Activated CD8-positive, alpha-beta memory T cell treated with anti-CD3 and anti-CD28 coated beads for 48 hours (primary cell): ENCODE measurements at regions not wholly inside any gene's neighbourhood (a gene's known extent, or its start where the extent isn't known, plus 50 kb on each side); places are given as distances from the start of the nearest gene placed in this dataset.

Experiments
- DNase-seq, 3 experiments: peaks; one replicate each; pipeline ENCODE4 v3.0.0-alpha.2; 2020; ENCODE audit warnings: low read depth in 2 of 3, low spot score in 2 of 3

GRCh38 chr14:36083317-36083716 is 93.2 kb downstream of the PTCSC3 start:
- DNase-seq: no peak

- DNase-seq: no peak
Observed at GRCh38 chr14:36078080-36078479, 98.4 kb downstream of the PTCSC3 start.

- no peak for DNase-seq
Observed at GRCh38 chr14:36076197-36076596, 100.3 kb downstream of the PTCSC3 start.

- DNase-seq: no peak
Observed at GRCh38 chr14:36075203-36075602, 101.3 kb downstream of the PTCSC3 start.

GRCh38 chr14:36070720-36071043 is 105.8 kb downstream of the PTCSC3 start:
- DNase-seq: no peak

- DNase-seq: peak in 2 of 3 experiments; percentile 10 to 11
Observed at GRCh38 chr14:36070031-36070719, 106.3 kb downstream of the PTCSC3 start.

- DNase-seq: peak in 1 of 3 experiments; percentile 4
Observed at GRCh38 chr14:36069535-36069900, 107.0 kb downstream of the PTCSC3 start.

- no peak for DNase-seq
Observed at GRCh38 chr14:36068777-36069534, 107.6 kb downstream of the PTCSC3 start.

GRCh38 chr14:36067428-36068187 is 108.9 kb downstream of the PTCSC3 start:
- no peak for DNase-seq

GRCh38 chr14:36066636-36067035 is 109.9 kb downstream of the PTCSC3 start:
- DNase-seq: no peak

GRCh38 chr14:36065831-36066230 is 110.7 kb downstream of the PTCSC3 start:
- DNase-seq: no peak

GRCh38 chr14:36059531-36059930 is 117.0 kb downstream of the PTCSC3 start:
- no peak for DNase-seq

GRCh38 chr14:36057452-36058116 is 118.9 kb downstream of the PTCSC3 start:
- no peak for DNase-seq

- no peak for DNase-seq
Observed at GRCh38 chr14:36056845-36057244, 119.7 kb downstream of the PTCSC3 start.

- DNase-seq: no peak
Observed at GRCh38 chr14:36055681-36056225, 120.8 kb downstream of the PTCSC3 start.

- no peak for DNase-seq
Observed at GRCh38 chr14:36055052-36055378, 121.5 kb downstream of the PTCSC3 start.

GRCh38 chr14:36054353-36055051 is 122.0 kb downstream of the PTCSC3 start:
- DNase-seq: no peak

- DNase-seq: no peak
Observed at GRCh38 chr14:36052681-36053080, 123.8 kb downstream of the PTCSC3 start.

GRCh38 chr14:36052063-36052462 is 124.5 kb downstream of the PTCSC3 start:
- no peak for DNase-seq

- no peak for DNase-seq
Observed at GRCh38 chr14:36048667-36049066, 127.9 kb downstream of the PTCSC3 start.

GRCh38 chr14:36047912-36048311 is 128.6 kb downstream of the PTCSC3 start:
- DNase-seq: no peak
